ENCODE measurements at regions not wholly inside any gene's neighbourhood (a gene's known extent, or its start where the extent isn't known, plus 50 kb on each side); places are given as distances from the start of the nearest gene placed in this dataset.

DNA sequence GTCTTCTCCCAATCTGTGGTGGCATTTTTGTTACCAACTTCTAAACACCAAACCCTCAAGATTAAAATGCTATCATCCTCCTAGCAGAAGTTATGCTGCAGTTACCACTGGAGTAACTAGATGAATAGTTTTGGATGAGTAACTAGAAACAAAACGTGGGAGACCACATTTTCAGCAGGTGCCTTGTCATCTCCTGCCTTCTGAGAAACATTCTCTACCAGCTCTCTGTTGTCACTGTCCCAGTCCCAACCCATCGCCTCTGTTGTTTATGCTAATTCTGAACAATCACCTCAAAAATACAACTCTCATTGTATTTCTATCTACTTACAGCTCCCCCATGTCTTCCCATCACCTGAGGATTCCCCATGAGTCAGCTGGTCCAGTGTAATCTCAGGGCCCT is 652.5 kb upstream of the ADAMTS16 start:
- Histone ChIP-seq H3K9ac (no peak overlapping the region), H3K27ac (no peak overlapping the region), H3K36me3 (ENCODE audit: insufficient read depth) (no peaks in the 10 kb centered on the region), H2AFZ (ENCODE audit: low read depth) (no peak overlapping the region), H3K4me3 (IDR thresholded peaks at IDR 0.05; ENCODE audit: insufficient read depth, low read depth, low read length) (no peak overlapping the region), H3K79me2 (ENCODE audit: insufficient read depth, low read depth) (no peaks in the 10 kb centered on the region), H3K27me3 (ENCODE audit: insufficient read depth, low read depth) (no peaks in the 10 kb centered on the region), H3K4me1 (ENCODE audit: low read depth, poor library complexity, severe bottlenecking) (no peaks in the 10 kb centered on the region), H3K4me2 (no peak overlapping the region), H4K20me1 (ENCODE audit: insufficient read depth) (no peaks in the 10 kb centered on the region)
- TF ChIP-seq, protein P1, sequence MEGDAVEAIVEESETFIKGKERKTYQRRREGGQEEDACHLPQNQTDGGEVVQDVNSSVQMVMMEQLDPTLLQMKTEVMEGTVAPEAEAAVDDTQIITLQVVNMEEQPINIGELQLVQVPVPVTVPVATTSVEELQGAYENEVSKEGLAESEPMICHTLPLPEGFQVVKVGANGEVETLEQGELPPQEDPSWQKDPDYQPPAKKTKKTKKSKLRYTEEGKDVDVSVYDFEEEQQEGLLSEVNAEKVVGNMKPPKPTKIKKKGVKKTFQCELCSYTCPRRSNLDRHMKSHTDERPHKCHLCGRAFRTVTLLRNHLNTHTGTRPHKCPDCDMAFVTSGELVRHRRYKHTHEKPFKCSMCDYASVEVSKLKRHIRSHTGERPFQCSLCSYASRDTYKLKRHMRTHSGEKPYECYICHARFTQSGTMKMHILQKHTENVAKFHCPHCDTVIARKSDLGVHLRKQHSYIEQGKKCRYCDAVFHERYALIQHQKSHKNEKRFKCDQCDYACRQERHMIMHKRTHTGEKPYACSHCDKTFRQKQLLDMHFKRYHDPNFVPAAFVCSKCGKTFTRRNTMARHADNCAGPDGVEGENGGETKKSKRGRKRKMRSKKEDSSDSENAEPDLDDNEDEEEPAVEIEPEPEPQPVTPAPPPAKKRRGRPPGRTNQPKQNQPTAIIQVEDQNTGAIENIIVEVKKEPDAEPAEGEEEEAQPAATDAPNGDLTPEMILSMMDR (conservative IDR thresholded peaks at IDR 0.05; ENCODE audit: low read depth, low read length) = no peak

DNA sequence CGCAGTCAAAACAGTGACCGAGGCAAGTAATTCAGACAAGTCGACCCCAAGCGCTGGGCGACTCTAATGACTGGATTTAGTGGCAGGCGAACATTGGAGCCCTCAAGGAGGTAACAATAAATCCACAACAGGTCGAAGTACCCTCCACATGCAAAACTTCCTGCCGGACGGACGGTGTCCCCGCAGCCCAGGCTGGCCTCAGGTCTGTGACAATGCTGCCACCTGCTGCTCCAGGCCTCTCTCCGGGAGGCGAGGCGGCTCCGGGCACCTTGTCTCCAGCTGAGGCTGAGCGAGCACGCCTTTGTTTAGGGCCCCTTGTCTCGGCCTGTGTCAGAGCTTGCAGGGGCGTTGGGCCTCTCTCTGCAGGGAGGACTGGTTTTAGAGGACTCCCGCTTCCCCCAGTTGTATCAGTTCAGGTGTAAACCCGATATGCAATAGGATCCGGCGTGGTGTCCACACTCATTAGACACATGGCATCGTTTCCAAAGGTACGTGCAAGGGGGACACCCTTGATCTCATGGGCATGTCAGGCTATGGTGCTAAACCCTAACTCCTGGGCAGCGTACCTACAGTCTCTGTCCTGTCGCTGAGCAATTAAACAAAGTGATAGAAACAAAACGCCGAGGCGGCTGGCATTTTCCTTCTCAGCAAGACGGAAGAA is 628.0 kb upstream of the ADAMTS16 start:
- H3K4me2 ChIP-seq = no peak overlapping the region
- H2AFZ ChIP-seq (ENCODE audit: low read depth) = no peak overlapping the region
- H3K4me3 ChIP-seq (IDR thresholded peaks at IDR 0.05; ENCODE audit: insufficient read depth, low read depth, low read length) = no peak overlapping the region

DNA sequence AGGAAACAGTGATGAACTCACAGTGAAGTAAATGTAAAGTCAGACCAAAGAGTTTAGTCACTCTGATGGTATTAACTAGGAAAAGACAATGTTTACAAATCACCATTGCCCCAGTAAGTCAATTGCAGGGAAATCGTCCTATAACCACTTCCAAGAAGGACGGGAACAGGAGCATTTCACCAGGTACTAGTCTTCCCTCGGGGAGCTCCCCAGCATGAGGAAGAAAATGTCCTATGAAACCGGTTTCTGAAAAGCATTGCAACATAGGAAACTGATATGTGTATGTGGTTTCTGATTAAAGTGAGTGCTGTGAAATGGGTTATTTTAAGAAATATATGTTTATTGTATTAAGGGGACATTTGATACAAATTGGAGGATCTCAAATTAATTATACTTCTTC is 626.7 kb upstream of the ADAMTS16 start:
- H3K27me3 ChIP-seq (ENCODE audit: insufficient read depth, low read depth) = no peaks in the 10 kb centered on the region
- no peak overlapping the region for H3K27ac ChIP-seq
- H3K9ac ChIP-seq = no peak overlapping the region
- no peaks in the 10 kb centered on the region for H3K36me3 ChIP-seq (ENCODE audit: insufficient read depth)
- no peaks in the 10 kb centered on the region for H4K20me1 ChIP-seq (ENCODE audit: insufficient read depth)
- TF ChIP-seq, protein P1 (conservative IDR thresholded peaks at IDR 0.05; ENCODE audit: low read depth, low read length) = no peak
- no peak overlapping the region for H3K4me2 ChIP-seq
- no peaks in the 10 kb centered on the region for H3K4me1 ChIP-seq (ENCODE audit: low read depth, poor library complexity, severe bottlenecking)
- no peak overlapping the region for H2AFZ ChIP-seq (ENCODE audit: low read depth)
- no peaks in the 10 kb centered on the region for H3K79me2 ChIP-seq (ENCODE audit: insufficient read depth, low read depth)
- no peak overlapping the region for H3K4me3 ChIP-seq (IDR thresholded peaks at IDR 0.05; ENCODE audit: insufficient read depth, low read depth, low read length)

More for the DNA sequence above, 628.0 kb upstream of the ADAMTS16 start:
- Histone ChIP-seq H3K4me1 (ENCODE audit: low read depth, poor library complexity, severe bottlenecking) (no peaks in the 10 kb centered on the region), H3K9ac (no peak overlapping the region), H3K36me3 (ENCODE audit: insufficient read depth) (no peaks in the 10 kb centered on the region), H3K27me3 (ENCODE audit: insufficient read depth, low read depth) (no peaks in the 10 kb centered on the region), H3K27ac (no peak overlapping the region), H4K20me1 (ENCODE audit: insufficient read depth) (no peaks in the 10 kb centered on the region), H3K79me2 (ENCODE audit: insufficient read depth, low read depth) (no peaks in the 10 kb centered on the region)
- TF ChIP-seq, protein P1 (conservative IDR thresholded peaks at IDR 0.05; ENCODE audit: low read depth, low read length) = no peak

- H3K9ac ChIP-seq = no peak overlapping the region
- H3K79me2 ChIP-seq (ENCODE audit: insufficient read depth, low read depth) = no peaks in the 10 kb centered on the region
- H3K27ac ChIP-seq = no peak overlapping the region
- H3K27me3 ChIP-seq (ENCODE audit: insufficient read depth, low read depth) = no peaks in the 10 kb centered on the region
- no peaks in the 10 kb centered on the region for H4K20me1 ChIP-seq (ENCODE audit: insufficient read depth)
- TF ChIP-seq, protein P1 (conservative IDR thresholded peaks at IDR 0.05; ENCODE audit: low read depth, low read length) = no peak
- no peaks in the 10 kb centered on the region for H3K4me1 ChIP-seq (ENCODE audit: low read depth, poor library complexity, severe bottlenecking)
- no peak overlapping the region for H2AFZ ChIP-seq (ENCODE audit: low read depth)
- no peak overlapping the region for H3K4me2 ChIP-seq
- H3K4me3 ChIP-seq (IDR thresholded peaks at IDR 0.05; ENCODE audit: insufficient read depth, low read depth, low read length) = no peak overlapping the region
- H3K36me3 ChIP-seq (ENCODE audit: insufficient read depth) = no peaks in the 10 kb centered on the region
Measured at GRCh38 chr5:4514067-4514648, 626.0 kb upstream of the ADAMTS16 start.
